C4-2B (cell line): ENCODE measurements at regions not wholly inside any gene's neighbourhood (a gene's known extent, or its start where the extent isn't known, plus 50 kb on each side); places are given as distances from the start of the nearest gene placed in this dataset.
A peak's percentile ranks its signal among the peaks of the same experiment; 100 is the strongest.

Experiments used
- CTCF ChIP-seq: fragments of 450-650 bp; conservative IDR thresholded peaks from 2 replicates; pipeline ENCODE4 v1.5.1; 2017; ENCODE audit warnings: mild to moderate bottlenecking
- ZFX ChIP-seq: fragments of 450-650 bp; IDR thresholded peaks from 2 replicates; pipeline ENCODE4 v1.6.1; 2017

GRCh38 chr3:22729981-22730380 is 473.1 kb upstream of the UBE2E2 start:
- TF ChIP-seq CTCF, result peak; percentile 58
- TF ChIP-seq ZFX, result no peak
